WTC11 (cell line): ENCODE measurements at regions not wholly inside any gene's neighbourhood (a gene's known extent, or its start where the extent isn't known, plus 50 kb on each side); places are given as distances from the start of the nearest gene placed in this dataset.

Experiments used
- ATAC-seq: fragments of 200-7000 bp; cut with Tn5 transposase; 2 replicates; pipeline ENCODE4 v1.10.0; 2021; ENCODE audit warnings: mild to moderate bottlenecking, moderate library complexity
- CTCF ChIA-PET: fragments of 300-600 bp; sonication (Branson Sonifier 250); formaldehyde crosslinking; loops from one replicate; lab custom pipeline; 2021; ENCODE audit warnings: antibody characterized with exemption; lab: Charles Lee
- POLR2A ChIA-PET: fragments of 350-600 bp; sonication (Branson Sonifier 250); formaldehyde crosslinking; loops from one replicate; lab custom pipeline; 2021; ENCODE audit warnings: antibody characterized with exemption; lab: Charles Lee
- DNase-seq: peaks from one replicate; pipeline ENCODE4 v3.0.0; 2021; ENCODE audit warnings: low spot score
- H3K27ac Mint-ChIP-seq: 2 replicates; pipeline ENCODE4 v1.8.0; 2021; ENCODE audit warnings: mixed read lengths
- H3K27me3 Mint-ChIP-seq: 2 replicates; pipeline ENCODE4 v1.8.0; 2021; ENCODE audit warnings: low read depth, mild to moderate bottlenecking, moderate library complexity, mixed read lengths
- H3K36me3 Mint-ChIP-seq: 2 replicates; pipeline ENCODE4 v1.8.0; 2021; ENCODE audit warnings: mixed read lengths
- H3K4me1 Mint-ChIP-seq: 2 replicates; pipeline ENCODE4 v1.8.0; 2022; ENCODE audit warnings: mixed read lengths
- H3K4me3 Mint-ChIP-seq: 2 replicates; pipeline ENCODE4 v1.8.0; 2021; ENCODE audit warnings: mild to moderate bottlenecking, moderate library complexity, mixed read lengths
- H3K9me3 Mint-ChIP-seq: 2 replicates; pipeline ENCODE4 v1.8.0; 2021; ENCODE audit warnings: mixed read lengths
- ATF2 ChIP-seq: sonication (generic); formaldehyde crosslinking; IDR thresholded peaks from 2 replicates; pipeline ENCODE4 v1.8.1; 2022; ENCODE audit warnings: low read depth, missing genetic modification reagents, borderline replicate concordance
- CDX4 ChIP-seq: fragments of 250-450 bp; sonication (Bioruptor Pico); IDR thresholded peaks from 2 replicates; pipeline ENCODE4 v1.9.0; 2021; ENCODE audit warnings: moderate library complexity, mild to moderate bottlenecking, inconsistent platforms, borderline replicate concordance
- CTCF ChIP-seq: fragments of 200-600 bp; IDR thresholded peaks from 2 replicates; pipeline ENCODE4 v1.8.0; 2022; ENCODE audit warnings: antibody characterized with exemption
- MAX ChIP-seq: sonication (generic); formaldehyde crosslinking; IDR thresholded peaks from 2 replicates; pipeline ENCODE4 v1.8.0; 2022; ENCODE audit warnings: mild to moderate bottlenecking, missing genetic modification reagents
- SMAD3 ChIP-seq: sonication (generic); formaldehyde crosslinking; IDR thresholded peaks from 2 replicates; pipeline ENCODE4 v1.8.0; 2022; ENCODE audit warnings: missing genetic modification reagents, mild to moderate bottlenecking, borderline replicate concordance
- SMAD4 ChIP-seq: sonication (generic); formaldehyde crosslinking; IDR thresholded peaks from 2 replicates; pipeline ENCODE4 v1.8.0; 2022; ENCODE audit warnings: mild to moderate bottlenecking, missing genetic modification reagents
- TEAD1 ChIP-seq: sonication (generic); formaldehyde crosslinking; IDR thresholded peaks from 2 replicates; pipeline ENCODE4 v1.8.0; 2022; ENCODE audit warnings: mild to moderate bottlenecking, missing genetic modification reagents
- TEAD4 ChIP-seq: sonication (generic); formaldehyde crosslinking; IDR thresholded peaks from 2 replicates; pipeline ENCODE4 v1.8.0; 2022; ENCODE audit warnings: mild to moderate bottlenecking, missing genetic modification reagents
- ZNF396 ChIP-seq: fragments of 250-450 bp; sonication (Bioruptor Pico); IDR thresholded peaks from 2 replicates; pipeline ENCODE4 v1.8.0; 2021; ENCODE audit warnings: mild to moderate bottlenecking, moderate library complexity, borderline replicate concordance
- ZNF416 ChIP-seq: fragments of 250-450 bp; sonication (Bioruptor Pico); IDR thresholded peaks from 2 replicates; pipeline ENCODE4 v1.9.0; 2021; ENCODE audit warnings: mild to moderate bottlenecking, inconsistent platforms
- ZNF423 ChIP-seq: fragments of 250-450 bp; sonication (Bioruptor Pico); IDR thresholded peaks from 2 replicates; pipeline ENCODE4 v2.1.2; 2022; ENCODE audit warnings: mild to moderate bottlenecking, moderate library complexity
- ZNF425 ChIP-seq: fragments of 250-450 bp; sonication (Bioruptor Pico); conservative IDR thresholded peaks from 2 replicates; pipeline ENCODE4 v1.9.0; 2021; ENCODE audit warnings: mild to moderate bottlenecking
- TF ChIP-seq, protein P1 (sequence below): sonication (generic); formaldehyde crosslinking; IDR thresholded peaks from 2 replicates; pipeline ENCODE4 v1.8.0; 2022; ENCODE audit warnings: missing genetic modification reagents

- Mint-ChIP-seq H3K36me3 (no peaks in the 10 kb centered on the region), H3K27me3 (no peaks in the 10 kb centered on the region; the same call in none of the 2 replicates), H3K9me3 (no peaks in the 10 kb centered on the region), H3K4me1 (peaks cover 36% of the 10 kb centered on the region), H3K27ac (0 out of 2 replicates have a peak overlapping the region, but pooled peaks have one; percentile 18), H3K4me3 (no peak overlapping the region)
- DNase-seq (no peak), ATAC-seq (no peak)
- TF ChIP-seq SMAD3 (CRISPR knock-in tag): no peak
- TF ChIP-seq ZNF425 (CRISPR knock-in tag): no peak
- TF ChIP-seq CTCF: no peak
- no peak for TF ChIP-seq CDX4 (CRISPR knock-in tag)
- TF ChIP-seq ZNF423 (CRISPR knock-in tag): no peak
- CTCF ChIA-PET: interaction anchor here (0.8 to 1.3 kb wide), 2 partner anchors 14 to 44 kb away, joined by 3 to 6 read pairs; no protein-coding TSS in a partner anchor
- POLR2A ChIA-PET: interaction anchor here (0.6 kb wide), 1 partner anchor 274 kb away, joined by 7 read pairs; no protein-coding TSS in a partner anchor
Observed at GRCh38 chr22:27460591-27461347, 340.8 kb downstream of the MN1 start.

GRCh38 chr22:27461470-27461869, 340.1 kb downstream of the MN1 start:
- Mint-ChIP-seq H3K36me3 (no peaks in the 10 kb centered on the region), H3K27me3 (no peaks in the 10 kb centered on the region; the same call in none of the 2 replicates), H3K9me3 (no peaks in the 10 kb centered on the region)
- ATAC-seq (peak; percentile 97), DNase-seq (peak; percentile 56)
- TF ChIP-seq ZNF396 (CRISPR knock-in tag) (no peak), TEAD1 (CRISPR knock-in tag) (peak; percentile 91; the same call in 1 of the 2 replicates), TEAD4 (CRISPR knock-in tag) (peak; percentile 76; the same call in 1 of the 2 replicates), MAX (CRISPR knock-in tag) (peak; percentile 32; the same call in 1 of the 2 replicates)
- TF ChIP-seq, all 79 proteins: peak for 3
- ChIA-PET CTCF (interaction anchor here (0.7 to 0.8 kb wide), 3 partner anchors 13 to 95 kb away, joined by 3 read pairs; no protein-coding TSS in a partner anchor), POLR2A (interaction anchor here (0.6 to 1.1 kb wide), 2 partner anchors 12 to 274 kb away, joined by 3 to 7 read pairs; no protein-coding TSS in a partner anchor)
- Mint-ChIP-seq H3K4me1 (peaks cover 36% of the 10 kb centered on the region), H3K4me3 (no peak overlapping the region), H3K27ac (peak overlapping the region; percentile 91)

GRCh38 chr22:27462190-27462589, 339.4 kb downstream of the MN1 start:
- ChIA-PET CTCF (interaction anchor here (0.7 to 1.3 kb wide), 3 partner anchors 13 to 94 kb away, joined by 3 read pairs; no protein-coding TSS in a partner anchor), POLR2A (interaction anchor here (0.6 to 1.1 kb wide), 2 partner anchors 11 to 165 kb away, joined by 3 read pairs; no protein-coding TSS in a partner anchor)
- no peaks in the 10 kb centered on the region for H3K36me3 Mint-ChIP-seq
- H3K9me3 Mint-ChIP-seq: no peaks in the 10 kb centered on the region
- no peaks in the 10 kb centered on the region; the same call in none of the 2 replicates for H3K27me3 Mint-ChIP-seq
- peak overlapping the region; percentile 91; the same call in 1 of the 2 replicates for H3K27ac Mint-ChIP-seq
- TF ChIP-seq SMAD4 (CRISPR knock-in tag) (no peak), MAX (CRISPR knock-in tag) (no peak), ATF2 (CRISPR knock-in tag) (no peak), ZNF416 (CRISPR knock-in tag) (no peak)
- TF ChIP-seq, protein P1, sequence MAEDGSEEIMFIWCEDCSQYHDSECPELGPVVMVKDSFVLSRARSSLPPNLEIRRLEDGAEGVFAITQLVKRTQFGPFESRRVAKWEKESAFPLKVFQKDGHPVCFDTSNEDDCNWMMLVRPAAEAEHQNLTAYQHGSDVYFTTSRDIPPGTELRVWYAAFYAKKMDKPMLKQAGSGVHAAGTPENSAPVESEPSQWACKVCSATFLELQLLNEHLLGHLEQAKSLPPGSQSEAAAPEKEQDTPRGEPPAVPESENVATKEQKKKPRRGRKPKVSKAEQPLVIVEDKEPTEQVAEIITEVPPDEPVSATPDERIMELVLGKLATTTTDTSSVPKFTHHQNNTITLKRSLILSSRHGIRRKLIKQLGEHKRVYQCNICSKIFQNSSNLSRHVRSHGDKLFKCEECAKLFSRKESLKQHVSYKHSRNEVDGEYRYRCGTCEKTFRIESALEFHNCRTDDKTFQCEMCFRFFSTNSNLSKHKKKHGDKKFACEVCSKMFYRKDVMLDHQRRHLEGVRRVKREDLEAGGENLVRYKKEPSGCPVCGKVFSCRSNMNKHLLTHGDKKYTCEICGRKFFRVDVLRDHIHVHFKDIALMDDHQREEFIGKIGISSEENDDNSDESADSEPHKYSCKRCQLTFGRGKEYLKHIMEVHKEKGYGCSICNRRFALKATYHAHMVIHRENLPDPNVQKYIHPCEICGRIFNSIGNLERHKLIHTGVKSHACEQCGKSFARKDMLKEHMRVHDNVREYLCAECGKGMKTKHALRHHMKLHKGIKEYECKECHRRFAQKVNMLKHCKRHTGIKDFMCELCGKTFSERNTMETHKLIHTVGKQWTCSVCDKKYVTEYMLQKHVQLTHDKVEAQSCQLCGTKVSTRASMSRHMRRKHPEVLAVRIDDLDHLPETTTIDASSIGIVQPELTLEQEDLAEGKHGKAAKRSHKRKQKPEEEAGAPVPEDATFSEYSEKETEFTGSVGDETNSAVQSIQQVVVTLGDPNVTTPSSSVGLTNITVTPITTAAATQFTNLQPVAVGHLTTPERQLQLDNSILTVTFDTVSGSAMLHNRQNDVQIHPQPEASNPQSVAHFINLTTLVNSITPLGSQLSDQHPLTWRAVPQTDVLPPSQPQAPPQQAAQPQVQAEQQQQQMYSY (CRISPR knock-in tag): peak; percentile 27
- DNase-seq: no peak
- H3K4me3 Mint-ChIP-seq: no peak overlapping the region
- ATAC-seq: no peak
- H3K4me1 Mint-ChIP-seq: peaks cover 33% of the 10 kb centered on the region
